ENCODE measurements at regions not wholly inside any gene's neighbourhood (a gene's known extent, or its start where the extent isn't known, plus 50 kb on each side); places are given as distances from the start of the nearest gene placed in this dataset.

DNA sequence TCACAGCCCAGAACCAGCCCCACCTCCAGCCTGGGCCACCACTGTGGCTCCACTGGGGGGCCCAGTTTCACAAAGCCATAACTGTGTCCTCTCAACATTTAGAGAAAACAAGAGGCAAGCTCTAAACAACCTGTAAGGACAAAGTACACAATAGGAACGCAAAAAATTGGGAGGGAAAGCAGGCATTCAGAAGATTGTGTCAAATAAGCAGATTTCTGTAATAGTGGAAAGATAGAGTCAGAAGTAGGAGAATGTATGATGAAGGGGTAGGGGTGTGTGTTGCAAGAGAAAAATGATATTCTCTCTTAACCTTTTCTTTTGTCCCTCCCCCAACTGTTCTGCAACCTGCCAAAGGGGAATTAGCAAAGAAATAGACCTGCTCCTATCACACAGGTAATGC, 449.9 kb upstream of the NPVF start:
- DNase-seq (ENCODE audit: low read depth) = no peak
- H3K4me3 ChIP-seq (ENCODE audit: control insufficient read depth, low read depth, low read length) = no peak overlapping the region
- TF ChIP-seq, protein P1, sequence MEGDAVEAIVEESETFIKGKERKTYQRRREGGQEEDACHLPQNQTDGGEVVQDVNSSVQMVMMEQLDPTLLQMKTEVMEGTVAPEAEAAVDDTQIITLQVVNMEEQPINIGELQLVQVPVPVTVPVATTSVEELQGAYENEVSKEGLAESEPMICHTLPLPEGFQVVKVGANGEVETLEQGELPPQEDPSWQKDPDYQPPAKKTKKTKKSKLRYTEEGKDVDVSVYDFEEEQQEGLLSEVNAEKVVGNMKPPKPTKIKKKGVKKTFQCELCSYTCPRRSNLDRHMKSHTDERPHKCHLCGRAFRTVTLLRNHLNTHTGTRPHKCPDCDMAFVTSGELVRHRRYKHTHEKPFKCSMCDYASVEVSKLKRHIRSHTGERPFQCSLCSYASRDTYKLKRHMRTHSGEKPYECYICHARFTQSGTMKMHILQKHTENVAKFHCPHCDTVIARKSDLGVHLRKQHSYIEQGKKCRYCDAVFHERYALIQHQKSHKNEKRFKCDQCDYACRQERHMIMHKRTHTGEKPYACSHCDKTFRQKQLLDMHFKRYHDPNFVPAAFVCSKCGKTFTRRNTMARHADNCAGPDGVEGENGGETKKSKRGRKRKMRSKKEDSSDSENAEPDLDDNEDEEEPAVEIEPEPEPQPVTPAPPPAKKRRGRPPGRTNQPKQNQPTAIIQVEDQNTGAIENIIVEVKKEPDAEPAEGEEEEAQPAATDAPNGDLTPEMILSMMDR (IDR thresholded peaks at IDR 0.05; ENCODE audit: control insufficient read depth, insufficient read depth, low read depth, low read length, missing control alignments) = no peak

DNA sequence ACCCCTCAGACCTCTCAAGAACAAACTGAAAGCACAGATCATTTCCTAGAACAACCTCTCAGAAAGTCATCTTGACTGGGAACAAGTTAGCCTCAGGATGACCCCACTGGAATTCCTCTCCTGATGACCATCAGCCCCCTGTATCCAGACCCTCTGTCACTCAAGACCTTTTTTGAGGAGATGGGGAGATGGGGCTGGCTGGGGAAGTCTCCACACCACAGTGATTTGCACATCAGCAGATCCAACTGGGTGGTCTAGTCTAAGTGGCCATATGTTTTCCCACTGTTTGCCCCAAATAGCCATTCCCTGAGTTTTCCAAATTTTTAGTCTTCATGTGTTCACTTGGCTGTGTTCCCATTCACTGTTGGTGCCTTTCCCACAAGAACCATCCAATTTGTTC, 452.4 kb upstream of the NPVF start:
- DNase-seq (ENCODE audit: low read depth) = no peak
- TF ChIP-seq, protein P1 (IDR thresholded peaks at IDR 0.05; ENCODE audit: control insufficient read depth, insufficient read depth, low read depth, low read length, missing control alignments) = no peak
- no peak overlapping the region for H3K4me3 ChIP-seq (ENCODE audit: control insufficient read depth, low read depth, low read length)

DNA sequence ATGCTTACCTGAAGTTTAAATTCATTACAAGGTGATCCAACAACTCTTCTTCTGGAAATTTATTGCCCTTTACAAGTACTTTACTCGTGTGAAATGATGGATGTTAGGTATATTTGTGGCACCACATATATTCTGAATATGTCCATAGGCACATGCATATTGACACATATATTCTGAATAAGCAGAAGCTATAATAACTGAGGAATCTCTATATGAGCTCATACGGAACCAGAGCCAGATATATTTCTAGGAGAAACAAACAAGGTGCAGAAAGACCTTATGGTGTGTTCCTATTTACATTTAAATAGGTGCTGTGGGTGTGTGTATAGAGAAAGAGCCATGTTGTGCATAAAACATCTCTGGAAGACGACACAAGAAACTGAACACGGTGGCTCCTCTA, 456.1 kb upstream of the NPVF start:
- TF ChIP-seq, protein P1 (IDR thresholded peaks at IDR 0.05; ENCODE audit: control insufficient read depth, insufficient read depth, low read depth, low read length, missing control alignments) = no peak
- no peak for DNase-seq (ENCODE audit: low read depth)

DNA sequence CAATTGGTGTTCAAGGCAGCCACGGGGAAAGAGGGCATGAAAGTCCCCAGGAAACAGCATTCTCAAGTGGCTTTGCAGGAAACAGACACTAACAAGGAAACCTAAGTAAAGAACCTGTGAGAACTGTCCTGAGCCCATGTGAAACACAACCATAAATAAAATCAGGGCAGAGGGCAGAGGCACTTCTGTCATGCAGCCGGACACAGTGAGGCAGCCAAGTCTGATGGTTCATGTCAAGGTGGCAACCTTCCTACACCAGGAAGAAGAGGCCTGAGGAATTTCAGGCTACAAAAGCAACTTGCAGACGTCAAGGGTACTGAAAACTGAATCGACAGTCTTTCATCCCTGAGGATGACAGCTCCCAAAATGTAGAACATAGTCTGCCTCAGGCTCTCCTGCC, 458.2 kb upstream of the NPVF start:
- DNase-seq (ENCODE audit: low read depth) = no peak
- H3K4me3 ChIP-seq (ENCODE audit: control insufficient read depth, low read depth, low read length) = no peak overlapping the region
- TF ChIP-seq, protein P1 (IDR thresholded peaks at IDR 0.05; ENCODE audit: control insufficient read depth, insufficient read depth, low read depth, low read length, missing control alignments) = no peak

More for the DNA sequence above, 456.1 kb upstream of the NPVF start:
- no peak overlapping the region for H3K4me3 ChIP-seq (ENCODE audit: control insufficient read depth, low read depth, low read length)

DNA sequence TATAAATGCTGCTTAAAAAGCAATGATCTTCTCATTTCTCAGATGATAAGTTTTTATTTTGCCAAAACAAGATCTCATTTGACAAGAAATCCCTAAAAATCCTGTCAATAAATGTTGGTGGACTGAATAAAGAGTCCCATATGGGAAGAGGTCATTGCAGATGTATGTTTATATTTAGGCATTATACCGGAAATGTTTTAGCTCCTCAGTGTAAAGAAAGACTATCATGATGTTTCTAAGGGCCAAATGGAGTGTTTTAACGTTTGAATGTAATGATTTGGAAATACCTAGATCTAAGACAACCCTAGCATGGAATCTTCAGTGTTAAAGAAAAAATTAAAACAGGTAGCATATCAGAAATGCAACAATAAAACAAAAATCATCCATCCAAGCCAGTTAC, 457.8 kb upstream of the NFE2L3 start:
- no peak overlapping the region for H3K4me3 ChIP-seq (ENCODE audit: control insufficient read depth, low read depth, low read length)
- DNase-seq (ENCODE audit: low read depth) = no peak
- TF ChIP-seq, protein P1 (IDR thresholded peaks at IDR 0.05; ENCODE audit: control insufficient read depth, insufficient read depth, low read depth, low read length, missing control alignments) = no peak

DNA sequence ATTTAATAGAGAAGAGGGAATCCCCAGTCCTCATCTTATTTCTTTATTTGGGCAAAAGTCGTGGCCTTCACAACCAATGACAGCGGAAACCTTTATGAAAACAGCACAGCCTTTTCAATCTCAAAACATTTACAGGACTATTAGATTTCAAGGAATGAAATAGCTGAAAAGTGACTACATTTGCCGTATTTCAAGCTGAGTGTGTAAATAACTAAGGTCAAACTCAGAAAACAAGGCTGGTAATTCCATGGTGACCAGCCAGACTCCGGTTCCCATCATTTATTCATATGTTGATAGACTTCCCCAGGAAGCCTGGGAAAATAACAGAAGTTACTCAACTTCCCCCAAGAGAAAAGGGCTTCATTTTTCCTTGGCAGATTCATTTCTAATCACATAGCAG, 457.3 kb upstream of the NFE2L3 start:
- H3K4me3 ChIP-seq (ENCODE audit: control insufficient read depth, low read depth, low read length) = no peak overlapping the region
- no peak for DNase-seq (ENCODE audit: low read depth)
- TF ChIP-seq, protein P1 (IDR thresholded peaks at IDR 0.05; ENCODE audit: control insufficient read depth, insufficient read depth, low read depth, low read length, missing control alignments) = no peak

DNA sequence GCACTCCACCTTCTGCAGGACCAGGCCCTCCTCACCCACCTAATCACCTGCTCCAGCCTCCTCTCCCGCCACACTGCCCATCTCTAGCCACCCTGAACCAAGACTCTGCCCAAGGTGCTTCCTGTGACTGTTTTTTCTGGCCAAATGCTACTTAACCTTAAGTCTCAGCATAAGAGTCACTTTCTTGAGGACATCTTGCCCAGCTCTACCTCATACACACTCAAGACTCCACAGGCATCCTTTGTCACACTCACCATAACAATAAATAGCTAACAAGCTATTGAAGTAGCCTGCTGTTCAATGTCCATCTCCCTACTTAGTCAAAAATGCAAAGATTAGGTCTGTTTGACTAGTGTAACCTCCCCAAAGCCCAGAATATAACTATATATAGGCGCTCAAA, 455.4 kb upstream of the NFE2L3 start:
- no peak for DNase-seq (ENCODE audit: low read depth)
- TF ChIP-seq, protein P1 (IDR thresholded peaks at IDR 0.05; ENCODE audit: control insufficient read depth, insufficient read depth, low read depth, low read length, missing control alignments) = no peak
- H3K4me3 ChIP-seq (ENCODE audit: control insufficient read depth, low read depth, low read length) = no peak overlapping the region
